Activated B cell treated with CpG ODN at 0.5 μM for 24 hours (primary cell): ENCODE measurements at regions not wholly inside any gene's neighbourhood (a gene's known extent, or its start where the extent isn't known, plus 50 kb on each side); places are given as distances from the start of the nearest gene placed in this dataset.

ENCODE experiments used
- ATAC-seq: fragments of 200-7000 bp; cut with Tn5 transposase; one replicate; pipeline ENCODE4 v1.10.0; 2021; ENCODE audit warnings: low read depth, mild to moderate bottlenecking, moderate library complexity
- CTCF ChIA-PET: fragments of 350-600 bp; sonication (Branson Sonifier 250); formaldehyde crosslinking; loops from one replicate; lab custom pipeline; 2021; ENCODE audit warnings: antibody characterized with exemption; lab: Charles Lee
- POLR2A ChIA-PET: fragments of 350-600 bp; sonication (Branson Sonifier 250); formaldehyde crosslinking; loops from one replicate; lab custom pipeline; 2021; ENCODE audit warnings: antibody characterized with exemption; lab: Charles Lee
- DNase-seq: peaks from one replicate; pipeline ENCODE4 v3.0.0; 2022
- H3K27ac Mint-ChIP-seq: one replicate; pipeline ENCODE4 v1.8.0; 2020; ENCODE audit warnings: mixed read lengths
- H3K27me3 Mint-ChIP-seq: one replicate; pipeline ENCODE4 v1.8.0; 2021; ENCODE audit warnings: mixed read lengths
- H3K36me3 Mint-ChIP-seq: one replicate; pipeline ENCODE4 v1.8.0; 2021; ENCODE audit warnings: low read depth, mixed read lengths
- H3K4me1 Mint-ChIP-seq: one replicate; pipeline ENCODE4 v1.8.0; 2021; ENCODE audit warnings: mixed read lengths
- H3K4me3 Mint-ChIP-seq: one replicate; pipeline ENCODE4 v1.8.0; 2020; ENCODE audit warnings: mild to moderate bottlenecking, mixed read lengths
- H3K9me3 Mint-ChIP-seq: one replicate; pipeline ENCODE4 v1.8.0; 2020; ENCODE audit warnings: mixed read lengths
- intact Hi-C: fragments of 100-400 bp; cut with micrococcal nuclease; formaldehyde crosslinking; loops from one replicate; pipeline ENCODE4 v1.15.1; 2024
- TF ChIP-seq, protein P1 (sequence below): fragments of 200-600 bp; IDR thresholded peaks from one replicate; pipeline ENCODE4 v1.8.0; 2022; ENCODE audit warnings: antibody characterized with exemption, mild to moderate bottlenecking

DNA sequence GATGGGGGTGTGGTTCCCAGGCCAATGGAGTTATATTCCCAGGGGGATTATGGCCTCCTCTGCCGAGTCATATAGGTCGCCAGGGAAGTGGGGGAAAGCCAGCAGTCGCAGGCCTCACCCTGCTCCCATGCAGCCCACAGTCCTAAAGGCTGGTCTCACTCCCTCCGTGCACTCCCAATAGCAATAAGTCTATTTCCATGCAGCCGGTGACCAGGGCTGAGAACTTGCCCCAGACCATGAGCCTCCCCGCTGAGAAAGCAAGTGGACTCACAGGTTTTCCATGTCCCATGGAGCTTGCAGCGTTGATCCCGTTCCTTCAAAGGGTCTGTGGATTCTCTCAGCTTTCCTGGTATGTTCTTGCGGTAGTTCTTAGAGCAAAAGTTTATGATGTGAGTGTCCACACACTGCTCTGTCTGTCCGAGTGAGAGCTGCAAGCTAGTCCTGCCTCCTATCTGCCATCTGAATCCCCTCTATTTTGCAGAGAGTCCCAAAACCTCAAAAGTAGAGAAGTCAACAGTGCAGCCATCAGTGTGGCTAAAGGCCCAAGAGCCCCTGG lies 81.7 kb upstream of the TMPRSS2 start:
- H3K4me1 Mint-ChIP-seq = no peaks in the 10 kb centered on the region
- POLR2A ChIA-PET = no interaction called here
- H3K27ac Mint-ChIP-seq = no peak overlapping the region
- H3K27me3 Mint-ChIP-seq = peaks cover 7% of the 10 kb centered on the region
- TF ChIP-seq, protein P1, sequence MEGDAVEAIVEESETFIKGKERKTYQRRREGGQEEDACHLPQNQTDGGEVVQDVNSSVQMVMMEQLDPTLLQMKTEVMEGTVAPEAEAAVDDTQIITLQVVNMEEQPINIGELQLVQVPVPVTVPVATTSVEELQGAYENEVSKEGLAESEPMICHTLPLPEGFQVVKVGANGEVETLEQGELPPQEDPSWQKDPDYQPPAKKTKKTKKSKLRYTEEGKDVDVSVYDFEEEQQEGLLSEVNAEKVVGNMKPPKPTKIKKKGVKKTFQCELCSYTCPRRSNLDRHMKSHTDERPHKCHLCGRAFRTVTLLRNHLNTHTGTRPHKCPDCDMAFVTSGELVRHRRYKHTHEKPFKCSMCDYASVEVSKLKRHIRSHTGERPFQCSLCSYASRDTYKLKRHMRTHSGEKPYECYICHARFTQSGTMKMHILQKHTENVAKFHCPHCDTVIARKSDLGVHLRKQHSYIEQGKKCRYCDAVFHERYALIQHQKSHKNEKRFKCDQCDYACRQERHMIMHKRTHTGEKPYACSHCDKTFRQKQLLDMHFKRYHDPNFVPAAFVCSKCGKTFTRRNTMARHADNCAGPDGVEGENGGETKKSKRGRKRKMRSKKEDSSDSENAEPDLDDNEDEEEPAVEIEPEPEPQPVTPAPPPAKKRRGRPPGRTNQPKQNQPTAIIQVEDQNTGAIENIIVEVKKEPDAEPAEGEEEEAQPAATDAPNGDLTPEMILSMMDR = no peak
- intact Hi-C loops = no loop called here
- H3K4me3 Mint-ChIP-seq = no peak overlapping the region
- H3K36me3 Mint-ChIP-seq = no peaks in the 10 kb centered on the region
- H3K9me3 Mint-ChIP-seq = peaks cover 15% of the 10 kb centered on the region
- DNase-seq = no peak
- CTCF ChIA-PET = no interaction called here
- no peak for ATAC-seq

DNA sequence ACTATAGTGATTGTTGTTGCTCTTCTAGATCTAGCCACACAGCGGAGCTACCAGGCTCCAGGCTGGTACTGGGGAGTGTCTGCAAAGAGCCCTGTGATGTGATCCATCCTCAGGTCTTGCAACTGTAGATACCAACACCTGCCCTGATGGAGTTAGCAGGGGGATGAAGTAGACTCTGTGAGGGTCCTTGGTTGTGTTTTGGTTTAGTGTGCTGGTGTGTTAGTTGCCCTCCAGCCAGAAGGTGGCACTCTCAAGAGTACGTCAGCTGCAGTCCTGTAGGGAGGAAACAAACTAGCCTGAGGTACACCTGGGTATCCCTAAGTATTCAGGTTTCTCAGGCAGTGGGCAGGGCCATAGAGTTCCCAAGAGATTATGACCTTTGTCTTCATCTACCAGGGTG lies 81.2 kb upstream of the TMPRSS2 start:
- H3K4me1 Mint-ChIP-seq = no peaks in the 10 kb centered on the region
- CTCF ChIA-PET = no interaction called here
- intact Hi-C loops = no loop called here
- no peak overlapping the region for H3K27ac Mint-ChIP-seq
- POLR2A ChIA-PET = no interaction called here
- H3K36me3 Mint-ChIP-seq = no peaks in the 10 kb centered on the region
- no peak overlapping the region for H3K4me3 Mint-ChIP-seq
- peaks cover 5% of the 10 kb centered on the region for H3K27me3 Mint-ChIP-seq
- TF ChIP-seq, protein P1 = no peak
- ATAC-seq (no peak), DNase-seq (no peak)
- peaks cover 15% of the 10 kb centered on the region for H3K9me3 Mint-ChIP-seq

DNA sequence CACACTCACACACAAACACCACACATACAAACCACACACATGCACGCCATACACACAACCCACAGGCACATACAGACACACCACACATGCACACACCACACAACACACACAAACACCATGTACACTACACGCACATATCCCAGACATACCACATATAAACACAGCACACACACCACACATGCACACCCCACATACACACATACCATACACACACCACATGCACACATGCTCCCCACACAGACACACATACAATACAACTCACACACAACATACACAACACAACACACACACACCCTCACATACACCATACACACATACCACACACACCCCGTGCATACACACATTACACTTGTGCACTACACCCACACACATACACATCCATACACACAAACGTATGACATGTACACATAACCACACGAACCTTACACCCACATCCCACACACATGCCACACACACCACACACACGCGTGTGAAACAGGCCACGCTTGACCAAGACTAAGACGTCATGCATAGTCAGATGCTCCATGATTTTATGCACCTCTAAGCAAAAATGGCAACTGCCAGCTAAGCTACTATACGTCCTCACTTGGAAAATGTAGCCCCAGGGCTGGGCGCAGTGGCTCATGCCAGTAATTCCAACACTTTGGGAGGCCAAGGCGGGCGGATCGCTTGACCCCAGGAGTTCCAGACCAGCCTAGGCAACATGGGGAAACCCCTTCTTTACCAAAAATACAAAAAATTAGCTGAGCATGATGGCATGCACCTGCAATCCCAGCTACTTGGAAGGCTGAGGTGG lies 77.4 kb upstream of the TMPRSS2 start:
- H3K27ac Mint-ChIP-seq = no peak overlapping the region
- DNase-seq (no peak), ATAC-seq (no peak)
- TF ChIP-seq, protein P1 = no peak
- H3K27me3 Mint-ChIP-seq = peaks cover 8% of the 10 kb centered on the region
- POLR2A ChIA-PET = no interaction called here
- intact Hi-C loops = no loop called here
- no peak overlapping the region for H3K4me3 Mint-ChIP-seq
- H3K36me3 Mint-ChIP-seq = no peaks in the 10 kb centered on the region
- CTCF ChIA-PET = no interaction called here
- no peaks in the 10 kb centered on the region for H3K4me1 Mint-ChIP-seq
- peaks cover 18% of the 10 kb centered on the region for H3K9me3 Mint-ChIP-seq

DNA sequence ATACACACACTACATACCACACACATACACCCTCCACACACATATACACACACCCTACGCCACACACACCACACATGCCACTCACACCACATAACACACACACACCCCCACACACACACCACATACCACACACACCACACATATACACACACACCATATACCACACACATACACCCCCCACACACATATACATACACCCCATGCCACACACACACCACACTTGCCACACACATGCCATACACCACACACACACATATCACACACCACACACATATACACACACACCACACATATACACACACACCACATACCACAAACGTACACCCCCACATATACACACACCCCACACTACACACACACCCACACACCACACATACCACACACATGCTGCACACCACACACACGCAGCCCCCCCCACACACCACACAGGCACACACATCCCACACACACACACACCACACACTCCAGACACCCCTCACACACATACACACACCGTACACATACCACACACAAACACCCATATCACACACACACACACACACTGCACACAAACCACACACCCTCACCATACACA lies 76.7 kb upstream of the TMPRSS2 start:
- Mint-ChIP-seq H3K36me3 (no peaks in the 10 kb centered on the region), H3K27me3 (peaks cover 11% of the 10 kb centered on the region), H3K27ac (no peak overlapping the region), H3K4me1 (no peaks in the 10 kb centered on the region), H3K4me3 (no peak overlapping the region), H3K9me3 (peaks cover 21% of the 10 kb centered on the region)
- ChIA-PET CTCF (no interaction called here), POLR2A (no interaction called here)
- ATAC-seq = no peak
- intact Hi-C loops = no loop called here
- TF ChIP-seq, protein P1 = no peak
- no peak for DNase-seq

DNA sequence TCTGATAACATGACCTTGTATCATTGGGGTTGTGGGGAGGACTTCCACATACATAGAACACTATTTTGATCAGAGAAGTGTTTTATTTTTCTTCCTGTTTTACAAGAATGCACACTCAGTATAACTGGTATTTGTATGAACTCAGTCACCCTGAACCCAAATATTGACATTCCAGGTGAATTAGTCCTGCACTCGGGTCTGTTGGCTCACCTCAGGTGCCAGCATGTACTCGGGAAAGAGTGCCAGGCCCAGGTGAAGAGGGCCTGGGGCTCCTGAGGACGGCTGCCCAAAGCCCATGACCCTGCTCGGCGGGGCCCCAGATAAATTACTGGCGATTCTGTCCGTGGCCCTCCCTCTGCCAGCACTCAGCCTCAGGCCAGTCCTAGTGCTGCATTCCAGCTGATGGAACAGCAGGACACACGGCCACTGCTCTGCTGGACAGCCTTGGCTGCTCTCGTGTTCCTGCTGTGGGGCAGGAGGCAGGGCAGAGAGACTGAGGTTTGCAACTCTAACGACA lies 75.4 kb upstream of the TMPRSS2 start:
- H3K27ac Mint-ChIP-seq = no peak overlapping the region
- H3K36me3 Mint-ChIP-seq = no peaks in the 10 kb centered on the region
- no peak overlapping the region for H3K4me3 Mint-ChIP-seq
- peaks cover 6% of the 10 kb centered on the region for H3K27me3 Mint-ChIP-seq
- peaks cover 18% of the 10 kb centered on the region for H3K9me3 Mint-ChIP-seq
- DNase-seq (no peak), ATAC-seq (no peak)
- POLR2A ChIA-PET = no interaction called here
- intact Hi-C loops = no loop called here
- TF ChIP-seq, protein P1 = no peak
- no peaks in the 10 kb centered on the region for H3K4me1 Mint-ChIP-seq
- CTCF ChIA-PET = no interaction called here
